ENCODE measurements at regions not wholly inside any gene's neighbourhood (a gene's known extent, or its start where the extent isn't known, plus 50 kb on each side); places are given as distances from the start of the nearest gene placed in this dataset.

DNA sequence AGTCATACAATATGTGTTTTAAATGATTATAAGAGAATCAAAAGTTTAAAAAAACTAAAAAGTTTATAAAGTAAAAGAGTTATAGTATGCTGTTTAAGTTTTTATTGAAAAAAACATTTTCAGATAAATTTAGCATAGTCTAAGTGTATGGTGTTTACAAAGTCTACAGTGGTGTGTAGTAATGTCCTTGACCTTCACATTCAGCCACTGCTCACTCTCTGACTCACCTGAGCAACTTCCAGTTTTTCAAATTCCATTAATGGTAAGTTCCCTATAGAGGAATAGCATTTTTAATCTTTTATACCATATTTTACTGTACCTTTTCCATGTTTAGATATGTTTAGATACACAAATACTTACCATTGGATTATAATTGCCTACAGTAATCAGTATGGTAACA is 842.4 kb upstream of the KLHL1 start:
- in situ Hi-C loops (cut with HindIII; ENCODE audit: extremely low pct_ligation_motif_present, low pct_unique_long_range_greater_than_20kb) = loop anchor here (25.0 kb wide), 1 partner anchor 313 kb away; no protein-coding TSS in a partner anchor

More for the DNA sequence above, 842.4 kb upstream of the KLHL1 start:
- H3K79me2 ChIP-seq (ENCODE audit: insufficient read depth, low read length) = no peaks in the 10 kb centered on the region
- no peaks in the 10 kb centered on the region for H3K27me3 ChIP-seq (ENCODE audit: control insufficient read depth in 1 of 2, insufficient read depth in 2 of 2, low read length in 2 of 2)
- BruUV-seq (replicated peaks) = no TSS peak
- no peak overlapping the region for H2AFZ ChIP-seq (ENCODE audit: low read length)
- ChIA-PET POLR2A (no interaction called here), CTCF (ENCODE audit: low intra/inter-chr PET ratio, low total read pairs) (no interaction called here)
- H3K9ac ChIP-seq (ENCODE audit: insufficient read depth, low read depth, low read length) = no peak overlapping the region
- TF ChIP-seq, protein P1, sequence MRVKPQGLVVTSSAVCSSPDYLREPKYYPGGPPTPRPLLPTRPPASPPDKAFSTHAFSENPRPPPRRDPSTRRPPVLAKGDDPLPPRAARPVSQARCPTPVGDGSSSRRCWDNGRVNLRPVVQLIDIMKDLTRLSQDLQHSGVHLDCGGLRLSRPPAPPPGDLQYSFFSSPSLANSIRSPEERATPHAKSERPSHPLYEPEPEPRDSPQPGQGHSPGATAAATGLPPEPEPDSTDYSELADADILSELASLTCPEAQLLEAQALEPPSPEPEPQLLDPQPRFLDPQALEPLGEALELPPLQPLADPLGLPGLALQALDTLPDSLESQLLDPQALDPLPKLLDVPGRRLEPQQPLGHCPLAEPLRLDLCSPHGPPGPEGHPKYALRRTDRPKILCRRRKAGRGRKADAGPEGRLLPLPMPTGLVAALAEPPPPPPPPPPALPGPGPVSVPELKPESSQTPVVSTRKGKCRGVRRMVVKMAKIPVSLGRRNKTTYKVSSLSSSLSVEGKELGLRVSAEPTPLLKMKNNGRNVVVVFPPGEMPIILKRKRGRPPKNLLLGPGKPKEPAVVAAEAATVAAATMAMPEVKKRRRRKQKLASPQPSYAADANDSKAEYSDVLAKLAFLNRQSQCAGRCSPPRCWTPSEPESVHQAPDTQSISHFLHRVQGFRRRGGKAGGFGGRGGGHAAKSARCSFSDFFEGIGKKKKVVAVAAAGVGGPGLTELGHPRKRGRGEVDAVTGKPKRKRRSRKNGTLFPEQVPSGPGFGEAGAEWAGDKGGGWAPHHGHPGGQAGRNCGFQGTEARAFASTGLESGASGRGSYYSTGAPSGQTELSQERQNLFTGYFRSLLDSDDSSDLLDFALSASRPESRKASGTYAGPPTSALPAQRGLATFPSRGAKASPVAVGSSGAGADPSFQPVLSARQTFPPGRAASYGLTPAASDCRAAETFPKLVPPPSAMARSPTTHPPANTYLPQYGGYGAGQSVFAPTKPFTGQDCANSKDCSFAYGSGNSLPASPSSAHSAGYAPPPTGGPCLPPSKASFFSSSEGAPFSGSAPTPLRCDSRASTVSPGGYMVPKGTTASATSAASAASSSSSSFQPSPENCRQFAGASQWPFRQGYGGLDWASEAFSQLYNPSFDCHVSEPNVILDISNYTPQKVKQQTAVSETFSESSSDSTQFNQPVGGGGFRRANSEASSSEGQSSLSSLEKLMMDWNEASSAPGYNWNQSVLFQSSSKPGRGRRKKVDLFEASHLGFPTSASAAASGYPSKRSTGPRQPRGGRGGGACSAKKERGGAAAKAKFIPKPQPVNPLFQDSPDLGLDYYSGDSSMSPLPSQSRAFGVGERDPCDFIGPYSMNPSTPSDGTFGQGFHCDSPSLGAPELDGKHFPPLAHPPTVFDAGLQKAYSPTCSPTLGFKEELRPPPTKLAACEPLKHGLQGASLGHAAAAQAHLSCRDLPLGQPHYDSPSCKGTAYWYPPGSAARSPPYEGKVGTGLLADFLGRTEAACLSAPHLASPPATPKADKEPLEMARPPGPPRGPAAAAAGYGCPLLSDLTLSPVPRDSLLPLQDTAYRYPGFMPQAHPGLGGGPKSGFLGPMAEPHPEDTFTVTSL (CRISPR knock-in tag; IDR thresholded peaks at IDR 0.05; ENCODE audit: borderline replicate concordance) = peak; percentile 21; the same call in 1 of the 2 replicates
- TF ChIP-seq, protein P2, sequence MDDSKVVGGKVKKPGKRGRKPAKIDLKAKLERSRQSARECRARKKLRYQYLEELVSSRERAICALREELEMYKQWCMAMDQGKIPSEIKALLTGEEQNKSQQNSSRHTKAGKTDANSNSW (CRISPR knock-in tag; IDR thresholded peaks at IDR 0.05; ENCODE audit: borderline replicate concordance) = no peak
- TF ChIP-seq FOXA3 (CRISPR knock-in tag; IDR thresholded peaks at IDR 0.05) = 0 out of 2 replicates have a peak, but pooled peaks have one; percentile 34
- no peak for TF ChIP-seq ZNF530 (CRISPR knock-in tag; IDR thresholded peaks at IDR 0.05; ENCODE audit: low read depth)
- peak; percentile 60 for TF ChIP-seq RARA (CRISPR knock-in tag; IDR thresholded peaks at IDR 0.05)
- TF ChIP-seq, protein P3, sequence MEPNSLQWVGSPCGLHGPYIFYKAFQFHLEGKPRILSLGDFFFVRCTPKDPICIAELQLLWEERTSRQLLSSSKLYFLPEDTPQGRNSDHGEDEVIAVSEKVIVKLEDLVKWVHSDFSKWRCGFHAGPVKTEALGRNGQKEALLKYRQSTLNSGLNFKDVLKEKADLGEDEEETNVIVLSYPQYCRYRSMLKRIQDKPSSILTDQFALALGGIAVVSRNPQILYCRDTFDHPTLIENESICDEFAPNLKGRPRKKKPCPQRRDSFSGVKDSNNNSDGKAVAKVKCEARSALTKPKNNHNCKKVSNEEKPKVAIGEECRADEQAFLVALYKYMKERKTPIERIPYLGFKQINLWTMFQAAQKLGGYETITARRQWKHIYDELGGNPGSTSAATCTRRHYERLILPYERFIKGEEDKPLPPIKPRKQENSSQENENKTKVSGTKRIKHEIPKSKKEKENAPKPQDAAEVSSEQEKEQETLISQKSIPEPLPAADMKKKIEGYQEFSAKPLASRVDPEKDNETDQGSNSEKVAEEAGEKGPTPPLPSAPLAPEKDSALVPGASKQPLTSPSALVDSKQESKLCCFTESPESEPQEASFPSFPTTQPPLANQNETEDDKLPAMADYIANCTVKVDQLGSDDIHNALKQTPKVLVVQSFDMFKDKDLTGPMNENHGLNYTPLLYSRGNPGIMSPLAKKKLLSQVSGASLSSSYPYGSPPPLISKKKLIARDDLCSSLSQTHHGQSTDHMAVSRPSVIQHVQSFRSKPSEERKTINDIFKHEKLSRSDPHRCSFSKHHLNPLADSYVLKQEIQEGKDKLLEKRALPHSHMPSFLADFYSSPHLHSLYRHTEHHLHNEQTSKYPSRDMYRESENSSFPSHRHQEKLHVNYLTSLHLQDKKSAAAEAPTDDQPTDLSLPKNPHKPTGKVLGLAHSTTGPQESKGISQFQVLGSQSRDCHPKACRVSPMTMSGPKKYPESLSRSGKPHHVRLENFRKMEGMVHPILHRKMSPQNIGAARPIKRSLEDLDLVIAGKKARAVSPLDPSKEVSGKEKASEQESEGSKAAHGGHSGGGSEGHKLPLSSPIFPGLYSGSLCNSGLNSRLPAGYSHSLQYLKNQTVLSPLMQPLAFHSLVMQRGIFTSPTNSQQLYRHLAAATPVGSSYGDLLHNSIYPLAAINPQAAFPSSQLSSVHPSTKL (CRISPR knock-in tag; IDR thresholded peaks at IDR 0.05) = peak; percentile 64; the same call in 1 of the 2 replicates
- TF ChIP-seq FOSL2 (CRISPR knock-in tag; IDR thresholded peaks at IDR 0.05) = peak; percentile 53; the same call in 1 of the 2 replicates
- TF ChIP-seq NR2F6 (IDR thresholded peaks at IDR 0.05) = no peak
- 0 out of 2 replicates have a peak, but pooled peaks have one; percentile 36 for TF ChIP-seq NR2F6 (CRISPR knock-in tag; IDR thresholded peaks at IDR 0.05)
- TF ChIP-seq NR2F1 (CRISPR knock-in tag; IDR thresholded peaks at IDR 0.05) = 0 out of 4 replicates have a peak, but pooled peaks of 1 of the 2 experiments have one; percentile 23
- TF ChIP-seq HDAC1 (CRISPR knock-in tag; IDR thresholded peaks at IDR 0.05) = no peak
- peak; percentile 30 for TF ChIP-seq TBL1XR1 (IDR thresholded peaks at IDR 0.05; ENCODE audit: borderline replicate concordance, low read length, partially characterized antibody)
- no peak for TF ChIP-seq SP5 (CRISPR knock-in tag; IDR thresholded peaks at IDR 0.05; ENCODE audit: borderline replicate concordance, low read depth)
- H4K20me1 ChIP-seq (ENCODE audit: insufficient read depth, low read length) = no peaks in the 10 kb centered on the region; the same call in 1 of the 2 replicates
- no peaks in the 10 kb centered on the region for H3K36me3 ChIP-seq (replicated peaks in 1 of 2; ENCODE audit: control insufficient read depth in 1 of 2, insufficient read depth in 2 of 2, low read length in 2 of 2)
- no peak overlapping the region for H3K27ac ChIP-seq (ENCODE audit: extremely low read length, insufficient read depth, low read length)
- peaks cover 5% of the 10 kb centered on the region; the same call in 1 of the 2 replicates for H3K4me1 ChIP-seq (ENCODE audit: insufficient read depth, low read length)
- H3K9me3 ChIP-seq (ENCODE audit: low read length) = no peaks in the 10 kb centered on the region
- no peak overlapping the region for H3K4me2 ChIP-seq (ENCODE audit: low read depth, low read length)
- FAIRE-seq (no peak), DNase-seq (ENCODE audit: low spot score) (peak; percentile 3), ATAC-seq (peak; percentile 72)
- H3K4me3 ChIP-seq (replicated peaks in 1 of 3; ENCODE audit: insufficient read depth in 1 of 3, low read depth in 2 of 3, low read length in 3 of 3) = no peak overlapping the region
- intact Hi-C loops (cut with micrococcal nuclease; ENCODE audit: unreplicated experiment) = no loop called here
